CD14-positive monocyte (primary cell): ENCODE measurements at regions not wholly inside any gene's neighbourhood (a gene's known extent, or its start where the extent isn't known, plus 50 kb on each side); places are given as distances from the start of the nearest gene placed in this dataset.

ENCODE experiments used
- DNase-seq, 3 donors: peaks; one replicate each; pipeline ENCODE4 v3.0.0-alpha.2; 2011 to 2022
- H2AFZ ChIP-seq: 2 replicates; pipeline ENCODE4 v1.6.0; 2012; ENCODE audit warnings: mild to moderate bottlenecking, low read depth, low read length, inconsistent platforms; ENCODE audit not compliant: insufficient read depth, poor library complexity, severe bottlenecking
- H3K27ac ChIP-seq, 2 donors: 1 replicate in 1 of 2; 2 replicates in 1 of 2; pipeline ENCODE4 v1.5.1; 2012 to 2013; ENCODE audit warnings: low read length in 2 of 2, control low read depth in 1 of 2, inconsistent platforms in 1 of 2, low read depth in 1 of 2, mild to moderate bottlenecking in 1 of 2
- H3K27me3 ChIP-seq, 2 donors: one replicate each; pipeline versions ENCODE4 v1.6.0 to v1.6.1; 2011 to 2013; ENCODE audit warnings: low read length in 2 of 2; ENCODE audit not compliant: control insufficient read depth in 2 of 2, insufficient read depth in 2 of 2
- H3K36me3 ChIP-seq, 2 donors: replicated peaks in 1 of 2; 1 replicate in 1 of 2; 2 replicates in 1 of 2; pipeline versions ENCODE4 v1.5.1 to v1.6.1; 2012 to 2013; ENCODE audit warnings: low read length in 2 of 2, control low read depth in 1 of 2, inconsistent platforms in 1 of 2, mild to moderate bottlenecking in 1 of 2; ENCODE audit not compliant: insufficient read depth in 2 of 2, control insufficient read depth in 1 of 2
- H3K4me1 ChIP-seq, 2 donors: 1 replicate in 1 of 2; 2 replicates in 1 of 2; pipeline versions ENCODE4 v1.5.1 to v1.6.1; 2012 to 2013; ENCODE audit warnings: low read length in 2 of 2, control low read depth in 1 of 2, inconsistent platforms in 1 of 2, mild to moderate bottlenecking in 1 of 2, moderate library complexity in 1 of 2; ENCODE audit not compliant: insufficient read depth in 2 of 2, control insufficient read depth in 1 of 2
- H3K4me2 ChIP-seq: replicated peaks from 2 replicates; pipeline ENCODE3; 2012; ENCODE audit warnings: low read length, moderate library complexity, mild to moderate bottlenecking; ENCODE audit not compliant: poor library complexity, severe bottlenecking; ENCODE audit errors: extremely low read depth
- H3K4me3 ChIP-seq, 3 experiments: fragments of 200-600 bp in 1 of 3; sonication (generic) in 1 of 3; replicated peaks in 1 of 3; 1 replicate in 2 of 3; 2 replicates in 1 of 3; pipeline ENCODE4 v1.5.1; 2011 to 2013; ENCODE audit warnings: low read length in 3 of 3, mild to moderate bottlenecking in 3 of 3, control low read depth in 2 of 3, low read depth in 2 of 3, inconsistent platforms in 1 of 3, moderate library complexity in 1 of 3
- H3K79me2 ChIP-seq: 2 replicates; pipeline ENCODE4 v1.6.0; 2012; ENCODE audit warnings: mild to moderate bottlenecking, control low read depth, inconsistent platforms, low read length, moderate library complexity; ENCODE audit not compliant: insufficient read depth
- H3K9ac ChIP-seq: 2 replicates; pipeline ENCODE4 v1.6.0; 2017; ENCODE audit warnings: low read length, mild to moderate bottlenecking; ENCODE audit not compliant: insufficient read depth, poor library complexity, severe bottlenecking
- H3K9me3 ChIP-seq, 2 donors: replicated peaks in 1 of 2; 1 replicate in 1 of 2; 2 replicates in 1 of 2; pipeline versions ENCODE4 v1.5.1 to v1.6.1; 2012 to 2013; ENCODE audit warnings: low read length in 2 of 2, control low read depth in 1 of 2; ENCODE audit not compliant: control insufficient read depth in 1 of 2, insufficient read depth in 1 of 2
- H4K20me1 ChIP-seq: 2 replicates; pipeline ENCODE4 v1.6.0; 2012; ENCODE audit warnings: mild to moderate bottlenecking, low read length, control low read depth, moderate library complexity; ENCODE audit not compliant: insufficient read depth
- H3K27ac Mint-ChIP-seq, 7 donors: one replicate each; pipeline ENCODE4 v1.8.0; 2020; ENCODE audit warnings: mild to moderate bottlenecking in 7 of 7, mixed read lengths in 7 of 7, moderate library complexity in 6 of 7, inconsistent platforms in 2 of 7
- H3K27me3 Mint-ChIP-seq, 3 donors: one replicate each; pipeline ENCODE4 v1.8.0; 2021 to 2022; ENCODE audit warnings: low read depth in 3 of 3, mild to moderate bottlenecking in 3 of 3, mixed read lengths in 3 of 3, moderate library complexity in 3 of 3, inconsistent platforms in 1 of 3
- H3K36me3 Mint-ChIP-seq, 2 donors: one replicate each; pipeline ENCODE4 v1.8.0; 2020; ENCODE audit warnings: mixed read lengths in 2 of 2, inconsistent platforms in 1 of 2, mild to moderate bottlenecking in 1 of 2
- H3K4me1 Mint-ChIP-seq: one replicate; pipeline ENCODE4 v1.8.0; 2020; ENCODE audit warnings: mild to moderate bottlenecking, mixed read lengths
- H3K4me3 Mint-ChIP-seq, 2 donors: one replicate each; pipeline ENCODE4 v1.8.0; 2020; ENCODE audit warnings: mild to moderate bottlenecking in 2 of 2, mixed read lengths in 2 of 2, moderate library complexity in 1 of 2
- H3K9me3 Mint-ChIP-seq, 7 donors: one replicate each; pipeline ENCODE4 v1.8.0; 2020 to 2022; ENCODE audit warnings: mixed read lengths in 7 of 7, mild to moderate bottlenecking in 6 of 7, moderate library complexity in 6 of 7, inconsistent platforms in 2 of 7
- CTCF ChIP-seq: fragments of 200-600 bp; IDR thresholded peaks from one replicate; pipeline ENCODE4 v1.8.0; 2022; ENCODE audit warnings: antibody characterized with exemption, mild to moderate bottlenecking
- WGBS: methylation state at CpG from one replicate; pipeline ENCODE4 v1.1.5; 2013; ENCODE audit warnings: missing lambda C conversion rate; ENCODE audit not compliant: insufficient coverage; 5-methylcytosine and 5-hydroxymethylcytosine counted together
- intact Hi-C, 2 donors: fragments of 100-400 bp; cut with micrococcal nuclease; formaldehyde crosslinking; loops; one replicate each; pipeline versions ENCODE4 v1.15.0 to v1.15.1; 2023

GRCh38 chr1:90393025-90393424, 324.1 kb downstream of the BARHL2 start:
- Histone ChIP-seq H3K79me2 (no peaks in the 10 kb centered on the region), H3K27me3 (no peaks in the 10 kb centered on the region), H3K36me3 (no peaks in the 10 kb centered on the region), H3K4me1 (peaks cover 10 to 12% of the 10 kb centered on the region in 2 donors), H3K27ac (no peak overlapping the region), H3K9ac (no peak overlapping the region), H2AFZ (no peak overlapping the region), H3K9me3 (no peaks in the 10 kb centered on the region), H3K4me3 (no peak overlapping the region), H3K4me2 (no peak overlapping the region), H4K20me1 (no peaks in the 10 kb centered on the region)
- Mint-ChIP-seq H3K27ac (no peak overlapping the region), H3K36me3 (no peaks in the 10 kb centered on the region), H3K4me1 (peaks cover 10% of the 10 kb centered on the region), H3K9me3 (no peaks in the 10 kb centered on the region), H3K4me3 (no peak overlapping the region), H3K27me3 (no peaks in the 10 kb centered on the region)
- no peak for TF ChIP-seq CTCF
- intact Hi-C loops, result no loop called here
- DNase-seq, result no peak

GRCh38 chr1:90391126-90391525, 326.0 kb downstream of the BARHL2 start:
- Histone ChIP-seq H3K4me1 (peaks cover 10 to 12% of the 10 kb centered on the region in 2 donors), H3K27me3 (no peaks in the 10 kb centered on the region), H2AFZ (no peak overlapping the region), H3K4me3 (no peak overlapping the region), H3K36me3 (no peaks in the 10 kb centered on the region), H3K9me3 (no peaks in the 10 kb centered on the region), H3K27ac (no peak overlapping the region), H3K9ac (no peak overlapping the region), H3K4me2 (no peak overlapping the region), H4K20me1 (no peaks in the 10 kb centered on the region), H3K79me2 (no peaks in the 10 kb centered on the region)
- peaks cover 10% of the 10 kb centered on the region for H3K4me1 Mint-ChIP-seq
- no peaks in the 10 kb centered on the region for H3K36me3 Mint-ChIP-seq
- WGBS, result no CpG with 5 or more reads among the region's 1 CpG
- no peaks in the 10 kb centered on the region for H3K27me3 Mint-ChIP-seq
- H3K9me3 Mint-ChIP-seq, result no peaks in the 10 kb centered on the region
- no peak overlapping the region for H3K27ac Mint-ChIP-seq
- intact Hi-C loops, result no loop called here
- no peak for DNase-seq
- no peak for TF ChIP-seq CTCF
- H3K4me3 Mint-ChIP-seq, result no peak overlapping the region
